Stomach (tissue), 4 donors: ENCODE measurements at regions not wholly inside any gene's neighbourhood (a gene's known extent, or its start where the extent isn't known, plus 50 kb on each side); places are given as distances from the start of the nearest gene placed in this dataset.

Source experiments
- POLR2AphosphoS5 ChIP-seq, 3 donors: sonication (generic); formaldehyde crosslinking; IDR thresholded peaks; one replicate each; pipeline ENCODE4 v1.6.1; 2016; ENCODE audit warnings: antibody characterized with exemption in 3 of 3
- TF ChIP-seq, protein P1 (sequence below), 7 experiments: fragments of 450-650 bp in 4 of 7; fragments of 200-600 bp in 3 of 7; sonication (generic) in 3 of 7; IDR thresholded peaks; one replicate each; pipeline ENCODE4 v1.5.1; 2016 to 2019; ENCODE audit warnings: antibody characterized with exemption in 7 of 7, control low read depth in 2 of 7, mild to moderate bottlenecking in 1 of 7

DNA sequence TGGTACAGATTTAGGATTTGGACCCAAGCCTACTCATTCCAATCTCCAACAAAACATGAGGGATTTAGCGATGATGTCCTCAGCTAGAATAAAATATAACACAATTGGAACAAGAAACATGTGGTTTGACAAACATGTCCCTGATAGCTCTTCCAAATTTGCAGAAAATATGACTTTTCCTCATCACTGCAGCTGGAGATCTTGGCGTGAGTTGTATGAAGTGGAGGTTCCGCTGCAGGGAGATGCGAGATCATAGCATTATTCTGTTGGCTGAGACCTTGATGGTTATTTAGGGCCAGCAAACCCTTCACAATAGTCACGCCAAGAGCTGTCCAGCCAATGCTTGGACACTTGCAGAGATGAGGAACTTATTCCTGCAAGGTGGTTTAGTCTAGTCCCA is 413.4 kb upstream of the TBX3 start:
- TF ChIP-seq, protein P1, sequence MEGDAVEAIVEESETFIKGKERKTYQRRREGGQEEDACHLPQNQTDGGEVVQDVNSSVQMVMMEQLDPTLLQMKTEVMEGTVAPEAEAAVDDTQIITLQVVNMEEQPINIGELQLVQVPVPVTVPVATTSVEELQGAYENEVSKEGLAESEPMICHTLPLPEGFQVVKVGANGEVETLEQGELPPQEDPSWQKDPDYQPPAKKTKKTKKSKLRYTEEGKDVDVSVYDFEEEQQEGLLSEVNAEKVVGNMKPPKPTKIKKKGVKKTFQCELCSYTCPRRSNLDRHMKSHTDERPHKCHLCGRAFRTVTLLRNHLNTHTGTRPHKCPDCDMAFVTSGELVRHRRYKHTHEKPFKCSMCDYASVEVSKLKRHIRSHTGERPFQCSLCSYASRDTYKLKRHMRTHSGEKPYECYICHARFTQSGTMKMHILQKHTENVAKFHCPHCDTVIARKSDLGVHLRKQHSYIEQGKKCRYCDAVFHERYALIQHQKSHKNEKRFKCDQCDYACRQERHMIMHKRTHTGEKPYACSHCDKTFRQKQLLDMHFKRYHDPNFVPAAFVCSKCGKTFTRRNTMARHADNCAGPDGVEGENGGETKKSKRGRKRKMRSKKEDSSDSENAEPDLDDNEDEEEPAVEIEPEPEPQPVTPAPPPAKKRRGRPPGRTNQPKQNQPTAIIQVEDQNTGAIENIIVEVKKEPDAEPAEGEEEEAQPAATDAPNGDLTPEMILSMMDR (IDR thresholded peaks at IDR 0.05), result no peak
- TF ChIP-seq POLR2AphosphoS5 (IDR thresholded peaks at IDR 0.05), result no peak
